OCI-LY3 (cell line): ENCODE measurements at regions not wholly inside any gene's neighbourhood (a gene's known extent, or its start where the extent isn't known, plus 50 kb on each side); places are given as distances from the start of the nearest gene placed in this dataset.

Experiments used
- H2AFZ ChIP-seq: fragments of 200-600, 300-600 bp; shearing (Covaris generic); 2 replicates; pipeline ENCODE4 v1.6.0; 2014; ENCODE audit warnings: antibody characterized with exemption, low read depth, low read length
- H3K27ac ChIP-seq: fragments of 200-600, 300-600 bp; sonication (generic); 2 replicates; pipeline ENCODE4 v1.5.1; 2014; ENCODE audit warnings: mild to moderate bottlenecking, low read length, moderate library complexity, mixed read lengths
- H3K27me3 ChIP-seq: fragments of 200-600, 300-600 bp; sonication (generic); 2 replicates; pipeline ENCODE4 v1.6.1; 2014; ENCODE audit warnings: low read depth, low read length, mixed read lengths
- H3K36me3 ChIP-seq: fragments of 200-600, 300-600 bp; sonication (generic); replicated peaks from 2 replicates; pipeline ENCODE3; 2014; ENCODE audit warnings: low read depth, low read length, mixed read lengths
- H3K4me1 ChIP-seq: fragments of 300-600, 200-600 bp; sonication (generic); 2 replicates; pipeline ENCODE4 v1.6.1; 2014; ENCODE audit warnings: low read length, mixed read lengths
- H3K4me2 ChIP-seq: fragments of 200-600, 300-600 bp; sonication (generic); 2 replicates; pipeline ENCODE4 v1.6.1; 2014; ENCODE audit warnings: low read length, mixed read lengths
- H3K4me3 ChIP-seq: fragments of 300-600, 200-600 bp; sonication (generic); 2 replicates; pipeline ENCODE4 v1.5.1; 2014; ENCODE audit warnings: antibody characterized with exemption, mild to moderate bottlenecking, low read length, moderate library complexity
- H3K79me2 ChIP-seq: fragments of 300-600, 200-600 bp; shearing (Covaris generic); 2 replicates; pipeline ENCODE4 v1.6.1; 2014; ENCODE audit warnings: mild to moderate bottlenecking, low read length, mixed read lengths
- H3K9ac ChIP-seq: fragments of 300-600, 200-600 bp; shearing (Covaris generic); 2 replicates; pipeline ENCODE4 v1.6.0; 2014; ENCODE audit warnings: mild to moderate bottlenecking, low read length, moderate library complexity
- H3K9me3 ChIP-seq: fragments of 200-600, 300-600 bp; shearing (Covaris generic); 2 replicates; pipeline ENCODE4 v1.6.1; 2014; ENCODE audit warnings: low read length, mixed read lengths; ENCODE audit not compliant: insufficient read depth
- H4K20me1 ChIP-seq: fragments of 200-600, 300-600 bp; sonication (generic); 2 replicates; pipeline ENCODE4 v1.6.1; 2016; ENCODE audit warnings: low read length, mixed read lengths; ENCODE audit not compliant: insufficient read depth
- CTCF ChIP-seq: fragments of 200-600, 300-600 bp; sonication (generic); IDR thresholded peaks from 2 replicates; pipeline ENCODE4 v1.5.1; 2014; ENCODE audit warnings: antibody characterized with exemption, low read length, low read depth
- EZH2phosphoT487 ChIP-seq: fragments of 200-600 bp; shearing (Covaris generic); IDR thresholded peaks from 2 replicates; pipeline ENCODE4 v1.6.1; 2018; ENCODE audit warnings: antibody characterized with exemption, mixed run types, low read depth

GRCh38 chr7:81036871-81037270, 118.0 kb upstream of the SEMA3C start:
- Histone ChIP-seq H3K79me2 (no peaks in the 10 kb centered on the region), H2AFZ (no peak overlapping the region), H3K27ac (no peak overlapping the region), H3K36me3 (no peaks in the 10 kb centered on the region), H3K9ac (no peak overlapping the region), H3K4me1 (no peaks in the 10 kb centered on the region), H3K4me3 (no peak overlapping the region), H4K20me1 (no peaks in the 10 kb centered on the region), H3K4me2 (no peak overlapping the region), H3K9me3 (no peaks in the 10 kb centered on the region), H3K27me3 (no peaks in the 10 kb centered on the region)
- no peak for TF ChIP-seq EZH2phosphoT487
- TF ChIP-seq CTCF: no peak

GRCh38 chr7:81036057-81036456, 117.2 kb upstream of the SEMA3C start:
- no peak overlapping the region for H3K9ac ChIP-seq
- no peak overlapping the region for H3K27ac ChIP-seq
- no peaks in the 10 kb centered on the region for H3K27me3 ChIP-seq
- no peaks in the 10 kb centered on the region for H4K20me1 ChIP-seq
- H3K4me2 ChIP-seq: no peak overlapping the region
- no peaks in the 10 kb centered on the region for H3K36me3 ChIP-seq
- no peak overlapping the region for H3K4me3 ChIP-seq
- no peaks in the 10 kb centered on the region for H3K9me3 ChIP-seq
- H2AFZ ChIP-seq: no peak overlapping the region
- H3K79me2 ChIP-seq: no peaks in the 10 kb centered on the region
- H3K4me1 ChIP-seq: no peaks in the 10 kb centered on the region
- TF ChIP-seq CTCF (no peak), EZH2phosphoT487 (no peak)

DNA sequence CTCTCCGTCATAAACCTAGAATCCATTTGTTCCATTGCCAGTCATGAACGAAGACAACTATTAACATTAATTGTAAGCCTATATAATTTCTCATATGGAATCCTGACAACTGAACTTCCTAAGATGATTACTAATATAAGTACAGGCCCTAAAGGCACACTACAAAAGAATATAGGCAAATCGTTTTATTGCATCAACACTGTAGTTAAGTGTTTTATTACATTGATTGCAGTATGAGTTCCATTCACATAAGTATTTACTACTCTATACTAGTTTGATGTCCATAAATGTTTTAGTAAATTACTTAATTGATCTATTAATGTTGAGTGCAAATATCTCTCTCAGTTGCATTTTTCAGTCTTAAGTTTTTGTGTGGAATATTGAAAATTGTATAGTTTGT, 113.1 kb upstream of the SEMA3C start:
- H3K36me3 ChIP-seq: no peaks in the 10 kb centered on the region
- TF ChIP-seq EZH2phosphoT487 (no peak), CTCF (no peak)

GRCh38 chr7:81031243-81031642, 112.4 kb upstream of the SEMA3C start:
- Histone ChIP-seq H2AFZ (no peak overlapping the region), H3K27me3 (no peaks in the 10 kb centered on the region), H3K27ac (no peak overlapping the region), H3K36me3 (no peaks in the 10 kb centered on the region), H3K4me1 (no peaks in the 10 kb centered on the region), H3K9me3 (no peaks in the 10 kb centered on the region), H3K4me3 (no peak overlapping the region), H3K4me2 (no peak overlapping the region), H4K20me1 (no peaks in the 10 kb centered on the region), H3K79me2 (no peaks in the 10 kb centered on the region), H3K9ac (no peak overlapping the region)
- no peak for TF ChIP-seq EZH2phosphoT487
- no peak for TF ChIP-seq CTCF

More for the DNA sequence above, 113.1 kb upstream of the SEMA3C start:
- Histone ChIP-seq H3K9me3 (no peaks in the 10 kb centered on the region), H4K20me1 (no peaks in the 10 kb centered on the region), H3K4me2 (no peak overlapping the region), H3K9ac (no peak overlapping the region), H3K27ac (no peak overlapping the region), H3K79me2 (no peaks in the 10 kb centered on the region), H3K27me3 (no peaks in the 10 kb centered on the region), H2AFZ (no peak overlapping the region), H3K4me3 (no peak overlapping the region), H3K4me1 (no peaks in the 10 kb centered on the region)
